Glomerular visceral epithelial cell (primary cell): ENCODE measurements at regions not wholly inside any gene's neighbourhood (a gene's known extent, or its start where the extent isn't known, plus 50 kb on each side); places are given as distances from the start of the nearest gene placed in this dataset.

Experiments used
- DNase-seq: peaks from one replicate; pipeline ENCODE4 v3.0.0-alpha.2; 2016; ENCODE audit errors: extremely low spot score

- peak; percentile 30 for DNase-seq
Observed at GRCh38 chr13:105702441-105702840, 833.0 kb downstream of the EFNB2 start.

- DNase-seq, result no peak
Observed at GRCh38 chr13:105692769-105693168, 842.7 kb downstream of the EFNB2 start.

- no peak for DNase-seq
Observed at GRCh38 chr13:105684216-105684615, 851.2 kb downstream of the EFNB2 start.

- no peak for DNase-seq
Observed at GRCh38 chr13:105679838-105680237, 855.6 kb downstream of the EFNB2 start.

- DNase-seq, result no peak
Observed at GRCh38 chr13:105678072-105678471, 857.4 kb downstream of the EFNB2 start.

- DNase-seq, result no peak
Observed at GRCh38 chr13:105672881-105673280, 862.6 kb downstream of the EFNB2 start.

GRCh38 chr13:105671131-105671530 lies 864.3 kb downstream of the EFNB2 start:
- DNase-seq, result peak; percentile 41

GRCh38 chr13:105670179-105670990 lies 865.1 kb downstream of the EFNB2 start:
- peak; percentile 62 for DNase-seq

GRCh38 chr13:105665284-105665683 lies 870.2 kb downstream of the EFNB2 start:
- peak; percentile 84 for DNase-seq

GRCh38 chr13:105663182-105663581 lies 872.3 kb downstream of the EFNB2 start:
- DNase-seq, result no peak

- DNase-seq, result no peak
Observed at GRCh38 chr13:105660561-105660960, 874.9 kb downstream of the EFNB2 start.

- DNase-seq, result no peak
Observed at GRCh38 chr13:105658431-105658830, 877.0 kb downstream of the EFNB2 start.

GRCh38 chr13:105655046-105655445 lies 880.4 kb downstream of the EFNB2 start:
- peak; percentile 40 for DNase-seq

- no peak for DNase-seq
Observed at GRCh38 chr13:105643966-105644365, 891.5 kb downstream of the EFNB2 start.

- peak; percentile 80 for DNase-seq
Observed at GRCh38 chr13:105642511-105642958, 892.9 kb downstream of the EFNB2 start.

- DNase-seq, result no peak
Observed at GRCh38 chr13:105641121-105641520, 894.3 kb downstream of the EFNB2 start.

- peak; percentile 56 for DNase-seq
Observed at GRCh38 chr13:105638426-105638825, 897.0 kb downstream of the EFNB2 start.

- no peak for DNase-seq
Observed at GRCh38 chr13:105634059-105634458, 901.4 kb downstream of the EFNB2 start.

GRCh38 chr13:105630431-105630830 lies 905.0 kb downstream of the EFNB2 start:
- DNase-seq, result no peak

GRCh38 chr13:105627270-105627669 lies 908.2 kb downstream of the EFNB2 start:
- no peak for DNase-seq

- DNase-seq, result no peak
Observed at GRCh38 chr13:105625691-105626090, 909.8 kb downstream of the EFNB2 start.

- no peak for DNase-seq
Observed at GRCh38 chr13:105616333-105617075, 919.0 kb downstream of the EFNB2 start.

- no peak for DNase-seq
Observed at GRCh38 chr13:105612541-105612940, 922.9 kb downstream of the EFNB2 start.
